Skin epidermis (tissue), 12 donors: ENCODE measurements at regions not wholly inside any gene's neighbourhood (a gene's known extent, or its start where the extent isn't known, plus 50 kb on each side); places are given as distances from the start of the nearest gene placed in this dataset.
"Not testable (repeated sequence)": the region's sequence is repeated elsewhere in the genome, so short reads cannot be mapped to it uniquely, and the experiment has no call there.

ENCODE experiments used
- H3K27ac ChIP-seq, 21 experiments: fragments of 200-600 bp; sonication (generic) in 11 of 21; one replicate each; pipeline ENCODE4 v1.5.0; 2020; ENCODE audit warnings: mild to moderate bottlenecking in 3 of 21, inconsistent platforms in 2 of 21, moderate library complexity in 2 of 21
- H3K4me3 ChIP-seq, 7 experiments: fragments of 200-600 bp; sonication (generic) in 2 of 7; one replicate each; pipeline ENCODE4 v1.5.0; 2020; ENCODE audit warnings: inconsistent platforms in 2 of 7, mild to moderate bottlenecking in 2 of 7, moderate library complexity in 1 of 7

DNA sequence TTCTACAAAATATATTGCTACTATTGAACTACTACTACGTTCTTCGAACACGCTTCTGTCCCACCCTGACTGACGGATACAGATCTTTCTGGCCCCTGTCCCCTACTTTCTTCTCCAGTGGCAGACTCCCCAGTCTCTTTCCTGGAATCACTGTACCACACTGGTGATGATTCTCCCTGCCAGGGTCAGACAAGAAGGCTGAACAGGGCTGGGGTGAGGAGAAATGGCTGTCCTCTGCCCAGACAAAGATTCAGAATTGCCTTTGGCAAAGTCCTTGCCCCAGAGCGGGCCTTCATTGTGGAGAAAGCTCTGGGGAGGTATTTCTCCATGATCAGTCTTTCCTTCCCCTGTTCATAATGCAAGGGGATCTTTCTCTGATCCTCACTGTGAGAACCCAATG lies 1417.1 kb downstream of the BRD1 start:
- H3K4me3 ChIP-seq, result no peak overlapping the region
- H3K27ac ChIP-seq, result no peak overlapping the region

DNA sequence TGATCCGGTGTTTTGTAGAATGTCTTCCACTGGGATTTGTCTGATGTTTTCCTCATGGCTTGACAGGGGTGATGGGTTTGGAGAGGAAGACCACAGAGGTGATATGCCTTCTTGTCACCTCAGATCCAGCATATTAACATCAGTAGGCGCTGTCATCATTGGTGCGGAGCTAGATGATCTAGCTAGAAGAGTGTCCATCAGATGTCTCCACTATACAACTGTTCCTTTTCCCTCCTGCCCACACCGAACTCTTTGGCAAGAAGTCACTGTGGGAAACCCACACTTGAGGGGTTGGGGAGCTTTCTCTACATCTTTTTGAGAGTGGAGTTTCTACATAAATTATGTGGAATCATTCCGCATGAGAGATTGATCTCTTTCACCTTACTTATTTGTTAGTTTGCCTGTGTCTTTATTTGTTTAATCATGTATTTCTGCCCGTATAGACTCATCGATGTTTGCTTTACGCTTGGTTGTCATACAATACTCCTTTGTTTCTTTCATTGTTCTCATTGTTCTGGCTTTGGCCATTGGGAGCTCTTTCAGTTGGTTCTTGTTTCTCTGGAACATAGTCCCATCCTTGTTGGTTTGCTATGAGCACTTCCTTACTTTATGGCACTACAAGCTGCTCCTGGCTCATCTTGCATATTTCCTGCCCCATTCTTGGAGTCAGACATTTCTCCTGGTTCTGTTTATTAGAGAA lies 1420.3 kb downstream of the BRD1 start:
- no peak overlapping the region for H3K27ac ChIP-seq
- H3K4me3 ChIP-seq, result no peak overlapping the region

DNA sequence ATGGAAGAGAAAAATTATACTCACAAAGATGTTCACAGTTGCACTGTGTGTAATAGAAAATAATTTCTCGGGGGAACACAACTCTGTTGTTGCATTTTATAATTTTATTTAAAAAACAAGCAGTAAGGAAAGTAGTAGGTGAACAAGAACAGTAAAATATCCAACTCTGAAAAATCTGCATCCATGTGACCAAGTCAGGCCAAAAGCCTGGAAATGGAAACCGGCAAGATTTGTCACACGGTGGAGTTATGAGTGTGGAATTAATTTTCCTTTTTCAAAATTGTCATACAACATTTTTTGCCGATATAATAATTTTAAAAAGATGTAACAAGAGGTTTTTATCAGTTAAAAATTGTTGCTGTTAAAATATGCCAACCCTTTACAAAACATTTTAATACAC lies 1421.5 kb downstream of the BRD1 start:
- no peak overlapping the region for H3K27ac ChIP-seq
- no peak overlapping the region for H3K4me3 ChIP-seq

DNA sequence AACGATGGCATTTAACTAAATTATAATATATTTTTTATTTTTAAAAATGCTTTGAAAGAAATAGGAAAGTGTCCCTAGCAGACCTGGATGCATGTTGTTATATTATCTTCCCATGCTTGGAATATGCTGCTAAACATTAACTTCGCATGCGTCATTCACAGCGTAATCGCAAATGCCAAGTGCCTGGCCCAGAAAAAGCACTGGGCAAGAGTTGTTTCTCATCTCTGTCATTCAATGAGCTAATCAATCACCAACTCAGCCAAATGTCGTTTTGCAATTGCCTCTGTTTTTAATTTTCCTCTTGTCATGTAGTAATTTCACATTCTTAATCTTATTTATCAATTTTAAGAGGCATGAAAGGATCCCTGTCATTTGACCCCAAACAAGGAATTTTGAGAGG lies 1421.9 kb downstream of the BRD1 start:
- Histone ChIP-seq H3K4me3 (no peak overlapping the region), H3K27ac (no peak overlapping the region)

DNA sequence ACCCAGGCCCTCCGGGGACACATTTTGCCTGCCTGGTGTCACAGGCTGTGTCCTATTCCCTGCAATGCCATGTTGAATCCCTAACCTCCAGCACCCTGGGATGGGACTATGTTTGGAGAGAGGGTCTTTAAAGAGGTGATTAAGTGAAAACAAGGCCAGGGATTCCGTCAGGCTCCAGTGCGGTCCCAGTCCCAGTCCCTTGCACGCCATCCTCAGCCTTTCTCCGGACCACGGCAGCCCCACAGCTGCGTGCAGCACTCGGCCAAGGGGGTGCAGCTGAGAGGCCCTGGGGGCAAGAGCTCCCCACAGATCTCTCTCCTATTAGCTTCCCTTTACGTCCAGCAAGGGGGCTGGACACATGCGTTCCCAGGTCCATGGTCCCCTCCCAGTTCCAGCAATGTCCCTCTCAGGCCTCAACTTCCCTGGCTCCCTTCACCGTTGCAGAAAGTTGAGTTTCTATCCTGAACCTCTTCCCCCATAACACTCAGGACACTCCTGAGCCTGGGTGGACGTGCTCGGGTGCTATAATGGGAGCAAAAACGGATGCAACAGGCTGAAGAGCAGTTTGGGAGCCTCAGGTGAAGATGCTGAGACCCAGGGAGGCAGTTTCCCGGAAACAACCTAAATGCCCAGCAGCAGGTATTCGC lies 1422.7 kb downstream of the BRD1 start:
- Histone ChIP-seq H3K4me3 (no peak overlapping the region), H3K27ac (no peak overlapping the region)

DNA sequence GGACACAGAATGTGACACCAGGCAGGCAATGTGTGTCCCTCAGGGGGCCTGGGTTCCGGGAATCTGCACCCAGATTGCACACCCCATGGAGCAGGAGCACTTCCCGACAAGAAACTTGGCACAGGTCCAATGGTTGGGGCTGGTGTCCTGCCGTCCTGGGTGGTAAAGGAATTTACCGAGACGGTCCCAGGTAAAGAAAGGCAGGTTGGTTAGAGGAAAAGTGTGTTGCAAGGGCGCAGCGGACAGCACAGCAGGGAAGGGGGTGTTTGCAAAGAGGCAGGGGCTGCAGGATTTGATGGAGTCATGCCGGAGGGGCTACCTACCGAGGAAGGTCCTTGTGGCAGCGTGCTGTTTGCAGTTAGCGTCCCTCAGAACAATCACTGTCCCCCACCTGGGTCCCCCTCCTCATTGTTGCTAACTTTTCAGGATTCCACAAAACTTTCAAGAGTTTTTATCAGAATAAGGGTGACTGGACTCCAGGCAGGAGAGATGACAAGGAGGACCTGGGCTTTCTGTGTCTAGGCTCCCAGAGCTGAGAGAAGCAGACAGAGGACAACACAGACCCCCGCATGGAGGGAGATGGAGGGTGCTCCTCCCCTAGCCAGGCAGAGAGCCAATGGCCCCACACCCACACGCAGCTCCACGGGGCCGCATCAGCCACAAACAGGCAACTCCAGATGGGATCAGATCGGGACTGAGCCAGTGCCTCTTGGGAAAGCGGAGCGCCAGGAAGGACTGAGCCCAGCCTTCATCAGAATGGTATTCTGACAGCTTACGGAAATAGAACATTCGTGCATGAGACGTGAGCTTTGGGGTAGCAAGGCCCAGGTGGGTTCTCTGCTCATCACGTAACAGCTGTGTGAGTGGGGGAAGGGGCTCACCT lies 1423.9 kb downstream of the BRD1 start:
- no peak overlapping the region for H3K27ac ChIP-seq
- no peak overlapping the region for H3K4me3 ChIP-seq

DNA sequence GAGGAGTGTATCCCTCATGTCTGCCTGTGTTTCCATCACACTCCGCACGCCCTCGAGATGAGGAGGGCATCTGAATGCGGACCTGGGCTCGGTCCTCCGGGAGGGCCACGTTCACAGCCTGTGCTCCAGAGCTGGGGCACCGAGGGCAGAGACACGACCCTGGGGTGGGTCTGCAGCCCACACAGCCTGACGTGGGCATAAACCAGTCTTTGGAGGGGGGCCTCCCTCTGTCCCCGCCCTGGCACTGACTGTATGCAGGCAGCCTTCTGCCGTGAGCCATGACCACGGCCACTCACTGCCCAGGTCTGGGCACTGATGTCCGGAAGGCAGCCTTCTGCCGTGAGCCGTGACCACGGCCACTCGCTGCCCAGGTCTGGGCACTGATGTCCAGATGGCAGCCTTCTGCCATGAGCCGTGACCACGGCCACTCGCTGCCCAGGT lies 1425.1 kb downstream of the BRD1 start:
- no peak overlapping the region for H3K27ac ChIP-seq
- H3K4me3 ChIP-seq, result no peak overlapping the region

DNA sequence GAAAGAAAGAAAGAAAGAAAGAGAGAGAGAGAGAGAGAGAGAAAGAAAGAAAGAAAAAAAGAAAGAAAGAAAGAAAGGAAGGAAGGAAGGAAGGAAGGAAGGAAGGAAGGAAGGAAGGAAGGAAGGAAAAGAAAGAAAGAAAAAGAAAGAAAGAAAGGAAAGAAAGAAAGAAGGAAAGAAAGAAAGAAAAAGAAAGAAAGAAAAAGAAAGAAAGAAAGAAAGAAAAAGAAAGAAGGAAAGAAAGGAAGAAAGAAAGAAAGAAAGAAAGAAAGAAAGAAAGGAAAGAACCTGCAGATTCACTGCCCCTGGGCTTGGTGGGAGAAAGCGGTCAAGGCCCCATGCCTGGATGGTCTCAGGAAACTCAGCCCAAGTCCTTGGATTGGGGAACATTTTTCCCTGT lies 1426.2 kb downstream of the BRD1 start:
- not testable (repeated sequence) for H3K4me3 ChIP-seq, H3K27ac ChIP-seq

DNA sequence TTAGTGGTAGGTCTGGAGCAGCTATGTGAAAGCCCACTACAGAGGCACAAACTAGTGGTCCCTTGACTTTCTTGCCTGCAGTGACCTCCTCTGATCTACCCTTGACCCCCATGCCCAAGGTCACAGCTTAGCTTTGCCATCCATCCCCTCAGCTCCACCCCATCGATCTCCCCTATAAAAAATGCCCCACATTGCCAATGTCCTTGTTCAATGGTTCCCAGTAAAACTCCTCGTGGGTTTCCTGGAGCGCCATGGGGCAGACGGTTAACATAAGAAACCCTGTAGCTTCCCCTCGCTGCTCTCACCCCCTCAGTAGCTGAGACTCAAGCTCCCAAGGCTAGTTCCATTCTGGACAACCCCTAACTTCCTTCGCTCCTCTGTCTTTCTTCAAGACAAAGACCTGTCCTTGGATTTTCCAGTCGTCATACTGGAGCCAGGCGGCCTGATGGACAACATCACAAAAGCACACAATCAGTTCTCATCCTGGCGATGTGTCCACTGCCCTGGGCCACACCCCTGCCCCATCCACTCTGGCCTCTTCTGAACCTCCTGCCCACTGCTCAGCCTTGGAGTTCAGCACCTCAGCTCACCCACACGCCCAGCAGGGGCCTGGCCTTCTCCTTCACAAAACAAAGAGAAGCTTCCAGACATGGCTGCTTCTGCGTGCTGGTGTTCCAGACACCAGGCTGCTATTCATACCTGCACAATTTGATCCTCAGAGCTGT lies 1429.3 kb downstream of the BRD1 start:
- H3K27ac ChIP-seq, result no peak overlapping the region
- no peak overlapping the region for H3K4me3 ChIP-seq

DNA sequence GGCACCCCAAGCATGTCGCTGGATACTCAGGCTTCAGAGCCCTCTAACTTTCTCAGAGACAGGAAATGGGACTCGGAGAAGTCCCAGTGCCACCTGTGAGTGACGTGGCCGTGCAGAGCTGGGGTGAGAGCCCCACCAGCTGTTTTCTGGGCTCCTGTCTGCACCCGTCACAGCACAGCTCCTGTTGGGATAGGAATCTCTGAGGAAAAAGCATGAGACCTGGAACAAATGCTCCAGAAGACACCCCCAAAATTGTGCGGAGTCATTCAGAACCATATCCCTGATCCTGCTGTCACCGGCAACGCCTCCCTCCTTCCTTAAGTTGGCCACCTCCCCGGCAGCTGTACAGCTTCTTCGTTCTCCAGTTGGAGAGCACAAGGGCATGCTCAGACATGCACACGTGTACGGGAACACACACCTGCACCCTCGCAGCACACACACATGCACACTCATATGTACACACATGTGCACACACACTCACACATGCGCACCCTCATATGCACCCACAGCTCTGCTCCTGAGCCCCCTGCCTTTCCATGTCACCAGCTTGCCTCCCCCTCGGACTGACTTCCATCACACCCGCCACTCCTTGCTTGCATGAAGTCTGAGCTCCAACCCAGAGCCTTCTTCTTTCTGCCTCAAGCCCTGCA lies 1430.0 kb downstream of the BRD1 start:
- no peak overlapping the region for H3K27ac ChIP-seq

DNA sequence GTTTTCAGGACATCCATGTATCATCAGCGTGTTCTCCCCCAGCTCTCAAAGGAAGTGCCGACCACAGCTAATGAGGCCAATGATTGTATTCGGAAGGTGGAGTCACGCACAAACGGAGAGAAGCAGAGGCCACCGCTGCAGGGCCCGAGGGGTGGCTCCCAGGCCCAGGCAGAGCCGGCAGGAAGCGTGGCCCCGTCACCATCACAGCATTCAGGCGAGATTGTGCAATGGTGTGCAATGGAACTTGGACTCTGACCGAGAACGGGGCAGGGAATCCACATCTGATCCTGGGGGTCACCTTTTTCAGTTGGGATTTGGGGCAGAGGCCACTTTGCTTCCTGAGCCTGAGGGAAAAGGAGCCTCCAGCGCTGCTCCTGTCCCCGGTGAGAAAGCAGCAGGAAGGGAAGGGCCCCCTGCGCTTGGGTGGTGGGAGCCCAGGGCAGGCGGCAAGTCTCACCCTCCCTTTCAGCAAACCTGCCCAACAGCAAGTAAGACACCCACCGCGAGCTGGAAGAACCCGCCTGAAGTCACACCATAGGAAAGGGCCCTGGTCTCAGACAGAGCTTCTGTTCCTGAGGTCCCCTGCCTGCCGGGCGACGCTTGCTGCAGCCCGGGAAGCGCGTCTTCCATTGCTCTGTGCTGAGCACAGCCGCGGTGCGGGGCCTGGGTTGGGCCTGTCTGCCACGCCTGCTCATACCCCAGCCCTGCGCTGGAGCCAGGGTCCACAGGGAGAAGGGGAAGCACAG lies 1430.7 kb downstream of the BRD1 start:
- no peak overlapping the region for H3K27ac ChIP-seq
- no peak overlapping the region for H3K4me3 ChIP-seq

More for the DNA sequence above, 1430.0 kb downstream of the BRD1 start:
- H3K4me3 ChIP-seq, result no peak overlapping the region

DNA sequence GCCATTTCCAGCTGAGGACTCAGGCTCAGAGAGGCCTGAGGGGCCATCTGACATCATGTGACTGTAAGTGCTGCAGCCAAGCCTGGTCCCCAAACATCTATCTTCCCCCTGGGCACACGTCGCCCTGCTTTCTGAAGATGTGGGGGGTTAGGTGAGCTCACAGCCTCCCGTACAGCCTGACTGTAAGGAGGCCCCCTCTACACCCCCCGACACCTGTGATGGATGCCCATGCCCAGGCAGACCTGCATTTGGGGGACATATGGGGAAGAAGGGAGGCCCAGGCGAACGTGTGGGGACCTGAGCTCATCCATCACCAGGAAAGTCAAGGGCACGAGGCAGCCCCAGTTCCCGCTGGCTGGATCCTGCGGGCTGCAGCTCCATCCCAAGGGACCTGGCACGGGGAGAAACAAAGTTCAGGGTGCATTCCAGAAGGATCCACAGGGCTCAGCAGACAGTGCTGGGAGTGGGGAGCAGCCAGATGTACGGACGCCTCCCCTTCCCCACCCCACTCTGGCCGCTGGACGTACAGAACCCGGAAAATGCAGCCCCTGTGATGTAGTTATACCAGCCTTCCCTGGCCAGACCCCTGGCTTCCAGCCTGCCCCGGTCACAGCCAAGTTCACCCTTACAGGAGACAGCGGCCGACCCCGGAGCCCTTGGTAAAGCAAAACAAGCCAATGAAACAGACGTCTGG lies 1431.4 kb downstream of the BRD1 start:
- Histone ChIP-seq H3K4me3 (no peak overlapping the region), H3K27ac (no peak overlapping the region)

DNA sequence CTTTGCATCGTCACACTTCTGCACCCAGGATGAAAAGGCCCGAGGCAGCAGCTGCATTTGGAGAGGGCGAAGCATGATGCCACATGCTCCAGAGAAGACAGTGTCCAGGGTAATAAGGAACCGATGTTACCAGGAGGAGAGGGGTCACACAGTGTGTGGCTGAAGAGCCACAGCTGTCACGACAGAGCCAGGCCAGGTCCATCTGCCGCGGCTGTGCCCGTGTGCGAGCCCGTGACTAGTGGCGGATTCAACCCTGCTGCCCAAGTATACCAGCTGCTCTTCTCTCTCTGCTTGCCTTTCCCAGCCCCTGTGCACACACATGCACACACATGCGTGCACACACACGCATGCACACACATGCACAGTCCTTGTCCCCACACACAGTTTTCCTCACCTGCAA lies 1432.5 kb downstream of the BRD1 start:
- H3K27ac ChIP-seq, result no peak overlapping the region
- no peak overlapping the region for H3K4me3 ChIP-seq

DNA sequence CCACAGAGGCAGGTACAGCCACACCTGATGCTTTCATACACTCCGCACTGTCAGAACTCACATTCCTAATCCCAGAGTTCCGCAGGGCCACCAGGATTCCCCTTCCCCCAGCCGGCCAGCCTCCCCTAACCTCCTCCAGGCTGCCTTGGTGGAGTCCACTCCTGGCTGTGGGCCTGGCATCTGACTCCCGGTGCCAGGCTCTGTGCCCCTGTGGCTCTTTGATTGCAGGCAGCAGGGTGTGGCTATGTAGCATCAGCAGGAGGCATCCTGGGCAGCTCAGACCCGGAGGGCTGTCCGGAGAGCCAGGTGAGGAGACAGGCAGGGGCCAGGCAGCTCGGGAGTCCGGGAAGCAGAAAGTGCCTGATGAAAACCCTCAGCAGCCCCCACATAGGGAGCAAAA lies 1432.9 kb downstream of the BRD1 start:
- Histone ChIP-seq H3K4me3 (no peak overlapping the region), H3K27ac (no peak overlapping the region)

DNA sequence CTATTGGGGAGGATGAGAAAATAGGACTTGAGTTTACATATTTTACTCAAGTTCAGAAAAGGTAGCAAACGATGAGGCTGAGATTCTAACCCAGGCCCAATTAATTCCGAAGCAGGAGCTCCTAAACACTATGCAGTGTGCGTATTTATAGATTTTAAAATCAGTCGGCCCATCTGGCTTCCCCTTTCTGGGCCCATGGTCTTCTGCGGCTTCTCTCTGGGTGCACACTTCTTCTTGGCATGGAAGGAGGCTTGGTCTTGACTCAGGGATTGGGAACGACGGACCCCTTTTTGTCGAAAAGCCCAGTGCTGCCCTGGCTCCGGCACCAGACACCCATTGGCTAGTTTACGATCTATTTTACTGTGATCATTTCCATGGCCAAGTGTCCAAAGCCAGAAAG lies 1433.8 kb downstream of the BRD1 start:
- Histone ChIP-seq H3K27ac (no peak overlapping the region), H3K4me3 (no peak overlapping the region)

DNA sequence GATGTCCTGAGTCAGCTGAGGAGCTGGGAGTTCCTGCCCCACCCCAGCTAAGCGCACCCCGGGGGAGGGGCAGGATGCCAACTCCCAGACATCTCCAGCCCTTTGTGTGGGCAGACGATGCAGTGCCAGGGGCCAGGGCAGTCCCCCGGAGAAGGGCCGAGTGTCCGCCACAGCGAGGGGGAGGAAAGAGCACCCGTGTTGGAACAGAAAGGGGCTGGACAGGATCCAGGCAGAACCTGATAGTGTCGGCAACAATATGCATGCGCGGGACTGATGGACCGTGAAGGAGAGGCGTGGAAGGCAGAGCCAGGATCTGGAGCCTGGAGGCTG lies 1434.7 kb downstream of the BRD1 start:
- Histone ChIP-seq H3K4me3 (no peak overlapping the region), H3K27ac (no peak overlapping the region)

DNA sequence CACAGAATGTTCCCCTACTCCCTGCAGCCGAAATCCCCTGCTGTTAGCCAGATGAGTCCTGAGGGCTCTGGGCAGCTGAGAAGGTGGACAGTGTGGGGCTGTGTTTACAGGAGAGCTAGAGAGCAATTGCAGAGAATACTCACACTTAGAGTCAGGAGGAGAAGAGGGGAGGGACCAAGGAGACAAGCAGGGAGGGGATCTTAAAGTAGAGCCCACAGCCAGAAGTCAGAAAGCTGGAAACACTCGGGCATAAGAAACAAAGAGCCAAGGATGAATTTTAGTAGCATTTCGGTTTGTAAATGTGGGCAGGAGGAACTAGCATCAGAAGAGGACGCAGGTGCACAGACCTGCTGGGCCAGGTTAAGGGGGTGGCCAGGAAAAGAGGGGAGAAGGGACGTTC lies 1435.9 kb downstream of the BRD1 start:
- no peak overlapping the region for H3K4me3 ChIP-seq
- H3K27ac ChIP-seq, result no peak overlapping the region

DNA sequence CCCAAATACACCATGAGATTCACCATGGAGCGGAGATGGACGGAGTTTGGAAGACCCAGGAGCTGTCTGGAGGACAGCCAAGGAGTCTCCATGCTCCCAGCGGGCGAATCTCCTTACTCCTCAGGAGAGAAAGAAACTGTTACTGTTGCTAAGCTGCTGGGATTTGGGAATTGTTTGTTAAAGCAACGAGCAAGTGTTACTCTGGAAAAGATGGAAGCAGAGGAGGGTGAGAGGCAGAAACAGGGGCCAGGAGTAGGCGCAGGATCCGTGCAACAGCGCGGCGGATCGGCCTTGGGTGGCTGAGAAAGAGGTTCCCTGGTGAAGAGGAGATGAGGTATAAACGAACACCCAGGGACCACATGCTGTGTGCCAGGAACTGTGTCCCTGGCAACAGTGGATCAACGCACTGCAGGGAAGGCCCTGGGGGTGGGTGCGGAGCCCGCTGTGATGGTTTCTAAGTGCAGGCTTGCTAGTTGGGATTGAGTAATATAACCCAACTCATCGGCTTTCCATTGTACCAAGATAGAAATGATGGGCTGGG lies 1436.4 kb downstream of the BRD1 start:
- Histone ChIP-seq H3K4me3 (no peak overlapping the region), H3K27ac (no peak overlapping the region)
